ENCODE measurements at regions not wholly inside any gene's neighbourhood (a gene's known extent, or its start where the extent isn't known, plus 50 kb on each side); places are given as distances from the start of the nearest gene placed in this dataset.

DNA sequence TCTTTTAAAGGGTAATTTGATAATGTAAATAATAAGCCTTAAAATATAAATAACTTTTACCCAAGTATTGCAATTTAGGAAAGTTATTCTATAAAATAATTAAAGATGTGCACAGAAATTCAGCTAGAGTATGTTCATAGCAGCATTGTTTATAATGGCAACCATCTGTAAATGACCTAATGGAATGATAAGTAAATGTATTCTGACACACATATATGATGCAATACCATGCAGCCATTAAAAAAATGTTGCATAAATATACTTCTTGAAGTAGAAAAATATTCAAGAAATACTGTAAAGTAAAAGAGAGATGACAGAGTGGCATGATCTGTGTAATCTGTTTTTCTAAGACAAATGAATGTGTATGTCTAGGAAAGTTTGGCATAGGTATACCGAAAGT lies 545.7 kb downstream of the ZEB2 start:
- WGBS, 2 donors = 90 to 97% methylated on average over 1 of the region's 1 CpG
- Histone ChIP-seq H3K9me3 (no peaks in the 10 kb centered on the region), H3K4me3 (no peak overlapping the region), H3K36me3 (no peaks in the 10 kb centered on the region), H3K27me3 (no peaks in the 10 kb centered on the region), H3K27ac (no peak overlapping the region), H3K4me1 (no peaks in the 10 kb centered on the region)
- ATAC-seq = no peak
- FAIRE-seq = no peak
- TF ChIP-seq, protein P1, sequence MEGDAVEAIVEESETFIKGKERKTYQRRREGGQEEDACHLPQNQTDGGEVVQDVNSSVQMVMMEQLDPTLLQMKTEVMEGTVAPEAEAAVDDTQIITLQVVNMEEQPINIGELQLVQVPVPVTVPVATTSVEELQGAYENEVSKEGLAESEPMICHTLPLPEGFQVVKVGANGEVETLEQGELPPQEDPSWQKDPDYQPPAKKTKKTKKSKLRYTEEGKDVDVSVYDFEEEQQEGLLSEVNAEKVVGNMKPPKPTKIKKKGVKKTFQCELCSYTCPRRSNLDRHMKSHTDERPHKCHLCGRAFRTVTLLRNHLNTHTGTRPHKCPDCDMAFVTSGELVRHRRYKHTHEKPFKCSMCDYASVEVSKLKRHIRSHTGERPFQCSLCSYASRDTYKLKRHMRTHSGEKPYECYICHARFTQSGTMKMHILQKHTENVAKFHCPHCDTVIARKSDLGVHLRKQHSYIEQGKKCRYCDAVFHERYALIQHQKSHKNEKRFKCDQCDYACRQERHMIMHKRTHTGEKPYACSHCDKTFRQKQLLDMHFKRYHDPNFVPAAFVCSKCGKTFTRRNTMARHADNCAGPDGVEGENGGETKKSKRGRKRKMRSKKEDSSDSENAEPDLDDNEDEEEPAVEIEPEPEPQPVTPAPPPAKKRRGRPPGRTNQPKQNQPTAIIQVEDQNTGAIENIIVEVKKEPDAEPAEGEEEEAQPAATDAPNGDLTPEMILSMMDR (IDR thresholded peaks at IDR 0.05) = no peak
- DNase-seq = no peak
- intact Hi-C loops (cut with DNase I) = no loop called here

DNA sequence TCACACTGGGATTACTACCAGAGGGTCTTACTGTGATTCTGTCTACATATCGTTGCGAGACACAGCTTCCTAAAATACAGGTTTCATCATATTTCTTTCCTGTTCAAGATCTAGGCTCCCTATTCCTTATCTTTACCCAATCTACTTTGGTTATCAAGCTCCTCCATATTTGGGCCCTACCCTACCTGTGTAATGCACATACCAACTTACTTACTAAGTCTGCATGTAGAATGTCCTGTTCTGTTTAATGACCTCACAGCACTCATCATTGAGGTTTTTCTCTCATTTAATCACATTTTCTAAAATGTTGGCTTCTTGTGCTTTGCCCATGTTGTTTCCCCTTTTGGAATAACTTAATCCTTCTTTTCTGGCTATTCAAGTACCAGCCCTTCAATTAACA lies 551.1 kb downstream of the ZEB2 start:
- FAIRE-seq (no peak), DNase-seq (no peak), ATAC-seq (no peak)
- H3K27ac ChIP-seq = no peak overlapping the region
- intact Hi-C loops (cut with DNase I) = no loop called here
- TF ChIP-seq, protein P1 (IDR thresholded peaks at IDR 0.05) = no peak
- no peaks in the 10 kb centered on the region for H3K36me3 ChIP-seq
- no peaks in the 10 kb centered on the region for H3K4me1 ChIP-seq
- no peak overlapping the region for H3K4me3 ChIP-seq
- WGBS, 2 donors = 92 to 93% methylated on average over 2 of the region's 2 CpGs
- no peaks in the 10 kb centered on the region for H3K27me3 ChIP-seq
- no peaks in the 10 kb centered on the region for H3K9me3 ChIP-seq

GRCh38 chr2:143968360-143968759 lies 551.6 kb downstream of the ZEB2 start:
- TF ChIP-seq, protein P1 (IDR thresholded peaks at IDR 0.05) = no peak
- FAIRE-seq (no peak), DNase-seq (no peak), ATAC-seq (no peak)
- 94 to 96% methylated on average over 4 of the region's 4 CpGs for WGBS, 2 donors
- H3K27me3 ChIP-seq = no peaks in the 10 kb centered on the region
- no peak overlapping the region for H3K4me3 ChIP-seq
- H3K9me3 ChIP-seq = no peaks in the 10 kb centered on the region
- H3K36me3 ChIP-seq = no peaks in the 10 kb centered on the region
- H3K27ac ChIP-seq = no peak overlapping the region
- intact Hi-C loops (cut with DNase I) = no loop called here
- no peaks in the 10 kb centered on the region for H3K4me1 ChIP-seq

GRCh38 chr2:143965493-143966164 lies 554.3 kb downstream of the ZEB2 start:
- FAIRE-seq (no peak), ATAC-seq (no peak), DNase-seq (no peak)
- 77 to 87% methylated on average over 4 of the region's 4 CpGs for WGBS, 2 donors
- TF ChIP-seq, protein P1 (IDR thresholded peaks at IDR 0.05) = no peak
- Histone ChIP-seq H3K4me1 (no peaks in the 10 kb centered on the region), H3K4me3 (no peak overlapping the region), H3K27me3 (no peaks in the 10 kb centered on the region), H3K9me3 (no peaks in the 10 kb centered on the region), H3K27ac (no peak overlapping the region), H3K36me3 (no peaks in the 10 kb centered on the region)
- intact Hi-C loops (cut with DNase I) = no loop called here

DNA sequence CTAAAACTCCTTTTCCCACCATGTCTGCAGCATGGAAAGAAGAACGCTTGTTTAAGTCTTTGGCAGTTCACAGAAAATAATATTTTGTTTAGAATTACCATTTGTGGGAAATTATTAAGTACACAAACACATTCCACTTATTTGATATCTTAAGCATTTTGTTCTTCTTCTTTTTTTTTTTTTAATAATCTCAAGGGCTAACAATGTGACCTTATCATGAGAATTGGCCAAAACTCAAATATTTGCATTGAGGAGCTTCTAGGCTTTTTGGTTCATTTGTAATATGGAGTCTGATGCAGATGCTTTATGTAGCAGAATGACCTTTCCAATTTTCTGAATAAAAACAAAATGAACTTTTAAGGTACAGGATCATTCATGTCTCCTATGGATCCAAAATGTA lies 555.0 kb downstream of the ZEB2 start:
- H3K4me1 ChIP-seq = no peaks in the 10 kb centered on the region
- intact Hi-C loops (cut with DNase I) = no loop called here
- 96 to 97% methylated on average over 1 of the region's 1 CpG for WGBS, 2 donors
- FAIRE-seq (no peak), ATAC-seq (no peak), DNase-seq (no peak)
- TF ChIP-seq, protein P1 (IDR thresholded peaks at IDR 0.05) = no peak
- H3K27ac ChIP-seq = no peak overlapping the region
- H3K27me3 ChIP-seq = no peaks in the 10 kb centered on the region
- no peaks in the 10 kb centered on the region for H3K36me3 ChIP-seq
- no peak overlapping the region for H3K4me3 ChIP-seq
- no peaks in the 10 kb centered on the region for H3K9me3 ChIP-seq

Measured in pancreas (tissue), 10 donors.